ENCODE measurements at regions not wholly inside any gene's neighbourhood (a gene's known extent, or its start where the extent isn't known, plus 50 kb on each side); places are given as distances from the start of the nearest gene placed in this dataset.

DNA sequence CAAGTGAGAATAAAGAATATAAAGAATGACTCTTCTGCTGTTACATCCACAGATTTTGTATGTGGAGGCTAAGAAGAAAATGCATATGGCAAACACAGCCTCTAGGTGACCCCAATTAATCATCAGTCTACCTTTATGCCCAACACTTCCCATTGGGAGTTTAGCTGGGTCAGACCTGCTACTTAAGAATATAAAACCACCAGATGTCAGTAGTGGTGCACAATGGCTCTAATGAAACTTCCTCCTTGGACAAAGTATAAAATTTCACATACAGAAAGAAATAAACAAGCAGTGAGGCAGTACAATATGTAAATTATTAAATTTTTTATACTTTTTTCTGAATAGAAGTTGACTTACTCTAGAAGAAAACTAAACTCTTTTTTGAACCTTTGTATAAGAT, 539.9 kb downstream of the BRINP1 start:
- Histone ChIP-seq H3K9me3 (ENCODE audit: low read length) (no peaks in the 10 kb centered on the region), H3K79me2 (ENCODE audit: insufficient read depth, low read length) (no peaks in the 10 kb centered on the region), H3K4me2 (ENCODE audit: low read length) (no peak overlapping the region), H3K9me2 (ENCODE audit: low read depth, low read length) (no peaks in the 10 kb centered on the region), H3K27ac (ENCODE audit: low read depth, low read length, poor library complexity, severe bottlenecking) (no peak overlapping the region), H3K27me3 (ENCODE audit: insufficient read depth, low read length) (no peaks in the 10 kb centered on the region), H3K4me3 (ENCODE audit: low read depth, low read length, poor library complexity, severe bottlenecking) (no peak overlapping the region), H2AFZ (ENCODE audit: low read length) (no peak overlapping the region), H3F3A (ENCODE audit: insufficient read depth, low read length) (no peaks in the 10 kb centered on the region), H3K4me1 (ENCODE audit: insufficient read depth, low read length, severe bottlenecking) (no peaks in the 10 kb centered on the region), H3K9ac (ENCODE audit: low read length) (no peak overlapping the region), H4K20me1 (ENCODE audit: insufficient read depth, low read length) (no peaks in the 10 kb centered on the region), H3K36me3 (ENCODE audit: insufficient read depth, low read length) (no peaks in the 10 kb centered on the region)
- no peak for TF ChIP-seq EZH2 (IDR thresholded peaks at IDR 0.05; ENCODE audit: borderline replicate concordance, low read length)
- TF ChIP-seq, protein P1, sequence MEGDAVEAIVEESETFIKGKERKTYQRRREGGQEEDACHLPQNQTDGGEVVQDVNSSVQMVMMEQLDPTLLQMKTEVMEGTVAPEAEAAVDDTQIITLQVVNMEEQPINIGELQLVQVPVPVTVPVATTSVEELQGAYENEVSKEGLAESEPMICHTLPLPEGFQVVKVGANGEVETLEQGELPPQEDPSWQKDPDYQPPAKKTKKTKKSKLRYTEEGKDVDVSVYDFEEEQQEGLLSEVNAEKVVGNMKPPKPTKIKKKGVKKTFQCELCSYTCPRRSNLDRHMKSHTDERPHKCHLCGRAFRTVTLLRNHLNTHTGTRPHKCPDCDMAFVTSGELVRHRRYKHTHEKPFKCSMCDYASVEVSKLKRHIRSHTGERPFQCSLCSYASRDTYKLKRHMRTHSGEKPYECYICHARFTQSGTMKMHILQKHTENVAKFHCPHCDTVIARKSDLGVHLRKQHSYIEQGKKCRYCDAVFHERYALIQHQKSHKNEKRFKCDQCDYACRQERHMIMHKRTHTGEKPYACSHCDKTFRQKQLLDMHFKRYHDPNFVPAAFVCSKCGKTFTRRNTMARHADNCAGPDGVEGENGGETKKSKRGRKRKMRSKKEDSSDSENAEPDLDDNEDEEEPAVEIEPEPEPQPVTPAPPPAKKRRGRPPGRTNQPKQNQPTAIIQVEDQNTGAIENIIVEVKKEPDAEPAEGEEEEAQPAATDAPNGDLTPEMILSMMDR (IDR thresholded peaks at IDR 0.05; ENCODE audit: low read length) = peak; percentile 22; the same call in 1 of the 2 replicates

DNA sequence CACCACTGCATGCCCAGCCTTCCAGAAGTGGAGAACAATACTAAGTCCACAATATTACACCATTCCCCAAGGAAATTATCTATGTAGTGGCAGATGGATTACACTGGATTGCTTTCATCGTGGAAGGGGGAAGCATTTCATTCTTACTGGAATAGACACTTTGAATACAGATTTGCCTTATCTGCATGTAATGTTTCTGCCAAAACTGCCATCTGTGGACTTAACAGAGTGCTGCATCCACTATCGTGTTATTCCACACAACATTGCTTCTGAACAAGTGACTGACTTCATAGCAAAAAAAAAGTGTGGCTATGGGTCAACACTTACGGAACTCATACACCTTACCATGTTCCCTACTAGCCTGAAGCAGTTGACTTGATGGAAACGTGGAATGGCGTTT, 536.9 kb downstream of the BRINP1 start:
- H3K9ac ChIP-seq (ENCODE audit: low read length) = no peak overlapping the region
- H2AFZ ChIP-seq (ENCODE audit: low read length) = no peak overlapping the region
- H3K79me2 ChIP-seq (ENCODE audit: insufficient read depth, low read length) = no peaks in the 10 kb centered on the region
- H3K9me2 ChIP-seq (ENCODE audit: low read depth, low read length) = no peaks in the 10 kb centered on the region
- no peak overlapping the region for H3K27ac ChIP-seq (ENCODE audit: low read depth, low read length, poor library complexity, severe bottlenecking)
- H3K9me3 ChIP-seq (ENCODE audit: low read length) = no peaks in the 10 kb centered on the region
- H3F3A ChIP-seq (ENCODE audit: insufficient read depth, low read length) = no peaks in the 10 kb centered on the region
- TF ChIP-seq, protein P1 (IDR thresholded peaks at IDR 0.05; ENCODE audit: low read length) = no peak
- TF ChIP-seq EZH2 (IDR thresholded peaks at IDR 0.05; ENCODE audit: borderline replicate concordance, low read length) = no peak
- H3K36me3 ChIP-seq (ENCODE audit: insufficient read depth, low read length) = no peaks in the 10 kb centered on the region
- H3K27me3 ChIP-seq (ENCODE audit: insufficient read depth, low read length) = no peaks in the 10 kb centered on the region
- H4K20me1 ChIP-seq (ENCODE audit: insufficient read depth, low read length) = no peaks in the 10 kb centered on the region
- H3K4me1 ChIP-seq (ENCODE audit: insufficient read depth, low read length, severe bottlenecking) = no peaks in the 10 kb centered on the region
- no peak overlapping the region for H3K4me2 ChIP-seq (ENCODE audit: low read length)
- no peak overlapping the region for H3K4me3 ChIP-seq (ENCODE audit: low read depth, low read length, poor library complexity, severe bottlenecking)

DNA sequence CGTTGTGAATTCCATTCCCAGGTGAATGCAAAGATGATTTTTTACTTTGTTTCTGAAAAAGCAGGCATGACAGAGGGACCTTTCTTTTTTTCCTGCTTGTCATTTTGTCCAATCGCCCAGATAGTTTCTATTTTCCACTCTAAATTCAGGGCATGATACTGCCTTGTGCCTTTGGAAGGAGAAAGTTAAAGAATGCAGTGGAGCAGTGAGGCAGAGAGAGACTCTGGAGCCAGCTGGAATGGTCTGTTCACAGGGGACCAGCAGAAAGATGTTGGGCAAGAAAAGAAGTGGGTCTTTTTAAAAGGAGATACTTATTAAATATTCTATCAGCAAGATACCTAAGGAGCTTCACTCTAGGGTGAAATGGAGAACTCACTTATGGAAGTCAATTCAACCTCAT, 532.3 kb downstream of the BRINP1 start:
- Histone ChIP-seq H3K9me2 (ENCODE audit: low read depth, low read length) (no peaks in the 10 kb centered on the region), H3F3A (ENCODE audit: insufficient read depth, low read length) (no peaks in the 10 kb centered on the region), H4K20me1 (ENCODE audit: insufficient read depth, low read length) (no peaks in the 10 kb centered on the region), H3K9me3 (ENCODE audit: low read length) (no peaks in the 10 kb centered on the region), H2AFZ (ENCODE audit: low read length) (no peak overlapping the region), H3K79me2 (ENCODE audit: insufficient read depth, low read length) (no peaks in the 10 kb centered on the region), H3K27ac (ENCODE audit: low read depth, low read length, poor library complexity, severe bottlenecking) (no peak overlapping the region), H3K9ac (ENCODE audit: low read length) (no peak overlapping the region), H3K4me3 (ENCODE audit: low read depth, low read length, poor library complexity, severe bottlenecking) (no peak overlapping the region), H3K4me2 (ENCODE audit: low read length) (no peak overlapping the region), H3K4me1 (ENCODE audit: insufficient read depth, low read length, severe bottlenecking) (no peaks in the 10 kb centered on the region), H3K36me3 (ENCODE audit: insufficient read depth, low read length) (no peaks in the 10 kb centered on the region), H3K27me3 (ENCODE audit: insufficient read depth, low read length) (no peaks in the 10 kb centered on the region)
- TF ChIP-seq EZH2 (IDR thresholded peaks at IDR 0.05; ENCODE audit: borderline replicate concordance, low read length) = no peak
- TF ChIP-seq, protein P1 (IDR thresholded peaks at IDR 0.05; ENCODE audit: low read length) = no peak

Data from OCI-LY1 (cell line).